ENCODE measurements at regions not wholly inside any gene's neighbourhood (a gene's known extent, or its start where the extent isn't known, plus 50 kb on each side); places are given as distances from the start of the nearest gene placed in this dataset.

DNA sequence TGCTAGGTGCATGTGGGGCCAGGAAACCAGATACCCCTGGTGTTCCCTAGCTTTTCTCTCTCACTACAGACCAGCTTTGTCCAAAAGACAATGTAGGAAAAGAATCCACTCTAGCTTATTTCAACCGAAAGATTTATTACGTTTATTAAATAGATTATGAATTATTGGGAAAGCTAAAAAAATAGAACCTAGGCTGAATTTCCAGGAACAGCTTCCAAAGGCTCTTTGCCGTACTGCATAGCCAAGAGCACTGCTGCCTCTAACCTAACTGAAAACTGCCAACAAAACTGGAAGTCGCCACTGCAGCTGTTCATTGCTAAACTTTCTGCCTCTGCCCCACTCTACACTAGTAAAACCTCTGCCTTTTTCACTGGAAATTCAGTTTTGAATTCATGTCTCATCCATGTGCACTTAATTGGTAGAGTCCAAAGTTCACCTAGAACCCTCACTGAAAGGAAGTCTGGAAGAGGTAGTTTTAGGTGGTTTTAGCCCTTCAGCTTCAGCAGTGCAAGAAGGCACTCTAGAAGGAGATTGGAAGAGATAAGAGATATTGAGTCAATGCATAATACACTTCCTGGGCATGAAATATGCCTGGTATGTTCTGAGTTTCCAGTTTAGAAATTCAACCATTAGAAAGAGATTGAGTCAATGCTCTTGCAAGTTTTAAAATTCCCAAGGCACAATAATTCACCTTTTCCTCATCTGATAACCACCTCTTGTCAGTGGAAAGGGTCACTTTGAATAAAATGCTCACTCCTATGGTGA, 927.9 kb downstream of the MAT2B start:
- Histone ChIP-seq H3K9me3 (ENCODE audit: control insufficient read depth, low read length) (no peaks in the 10 kb centered on the region), H3K4me1 (ENCODE audit: control insufficient read depth, insufficient read depth, low read length) (no peaks in the 10 kb centered on the region), H3K27ac (ENCODE audit: insufficient read depth, low read depth, low read length, poor library complexity, severe bottlenecking) (no peak overlapping the region), H3K36me3 (ENCODE audit: control insufficient read depth, insufficient read depth, low read length) (no peaks in the 10 kb centered on the region), H3K4me3 (ENCODE audit: insufficient read depth, low read depth, low read length) (no peak overlapping the region), H3K27me3 (ENCODE audit: control insufficient read depth, insufficient read depth, low read length, poor library complexity, severe bottlenecking) (no peaks in the 10 kb centered on the region)
- WGBS, 2 experiments: 96 to 98% methylated on average over 4 of the region's 4 CpGs

DNA sequence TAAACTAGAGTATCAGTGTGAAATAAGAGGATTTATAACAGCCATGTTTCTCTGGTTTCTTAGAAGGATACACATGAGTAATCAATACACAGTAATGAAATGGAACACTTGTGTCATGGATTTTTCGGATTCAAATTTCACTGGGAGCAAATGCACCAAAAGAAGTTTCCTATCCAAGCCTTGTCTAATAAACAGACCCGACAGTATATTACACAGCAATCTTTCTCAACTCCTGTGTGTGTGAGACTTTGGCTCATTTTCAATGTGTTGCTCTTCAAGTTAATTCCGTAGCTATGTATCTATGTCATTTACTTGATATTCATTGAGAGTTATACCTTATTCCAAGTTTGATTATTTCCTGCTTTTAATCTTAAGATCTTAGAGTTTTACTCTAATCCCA, 930.2 kb downstream of the MAT2B start:
- H3K36me3 ChIP-seq (ENCODE audit: control insufficient read depth, insufficient read depth, low read length): no peaks in the 10 kb centered on the region
- no peak overlapping the region for H3K4me3 ChIP-seq (ENCODE audit: insufficient read depth, low read depth, low read length)
- H3K9me3 ChIP-seq (ENCODE audit: control insufficient read depth, low read length): no peaks in the 10 kb centered on the region
- no peaks in the 10 kb centered on the region for H3K4me1 ChIP-seq (ENCODE audit: control insufficient read depth, insufficient read depth, low read length)
- WGBS, 2 experiments: 87 to 95% methylated on average over 2 to 3 of the region's 3 CpGs
- no peaks in the 10 kb centered on the region for H3K27me3 ChIP-seq (ENCODE audit: control insufficient read depth, insufficient read depth, low read length, poor library complexity, severe bottlenecking)
- no peak overlapping the region for H3K27ac ChIP-seq (ENCODE audit: insufficient read depth, low read depth, low read length, poor library complexity, severe bottlenecking)

- no peak overlapping the region for H3K27ac ChIP-seq (ENCODE audit: insufficient read depth, low read depth, low read length, poor library complexity, severe bottlenecking)
- H3K36me3 ChIP-seq (ENCODE audit: control insufficient read depth, insufficient read depth, low read length): no peaks in the 10 kb centered on the region
- WGBS, 2 experiments: 89 to 93% methylated on average over 1 of the region's 1 CpG
- no peaks in the 10 kb centered on the region for H3K9me3 ChIP-seq (ENCODE audit: control insufficient read depth, low read length)
- H3K27me3 ChIP-seq (ENCODE audit: control insufficient read depth, insufficient read depth, low read length, poor library complexity, severe bottlenecking): no peaks in the 10 kb centered on the region
- H3K4me3 ChIP-seq (ENCODE audit: insufficient read depth, low read depth, low read length): no peak overlapping the region
- no peaks in the 10 kb centered on the region for H3K4me1 ChIP-seq (ENCODE audit: control insufficient read depth, insufficient read depth, low read length)
Observed at GRCh38 chr5:164439799-164440198, 934.4 kb downstream of the MAT2B start.

- Histone ChIP-seq H3K36me3 (ENCODE audit: control insufficient read depth, insufficient read depth, low read length) (no peaks in the 10 kb centered on the region), H3K9me3 (ENCODE audit: control insufficient read depth, low read length) (no peaks in the 10 kb centered on the region)
- 90 to 98% methylated on average over 1 of the region's 1 CpG for WGBS, 2 experiments
Observed at GRCh38 chr5:164449460-164449859, 944.0 kb downstream of the MAT2B start.

GRCh38 chr5:164466033-164466432, 960.6 kb downstream of the MAT2B start:
- no peaks in the 10 kb centered on the region for H3K27me3 ChIP-seq (ENCODE audit: control insufficient read depth, insufficient read depth, low read length, poor library complexity, severe bottlenecking)

More at GRCh38 chr5:164449460-164449859, 944.0 kb downstream of the MAT2B start:
- no peak overlapping the region for H3K27ac ChIP-seq (ENCODE audit: insufficient read depth, low read depth, low read length, poor library complexity, severe bottlenecking)
- no peak overlapping the region for H3K4me3 ChIP-seq (ENCODE audit: insufficient read depth, low read depth, low read length)
- no peaks in the 10 kb centered on the region for H3K4me1 ChIP-seq (ENCODE audit: control insufficient read depth, insufficient read depth, low read length)
- H3K27me3 ChIP-seq (ENCODE audit: control insufficient read depth, insufficient read depth, low read length, poor library complexity, severe bottlenecking): no peaks in the 10 kb centered on the region

GRCh38 chr5:164470312-164470711, 964.9 kb downstream of the MAT2B start:
- WGBS, 2 experiments: 92 to 95% methylated on average over 1 of the region's 1 CpG
- no peaks in the 10 kb centered on the region for H3K27me3 ChIP-seq (ENCODE audit: control insufficient read depth, insufficient read depth, low read length, poor library complexity, severe bottlenecking)
- H3K9me3 ChIP-seq (ENCODE audit: control insufficient read depth, low read length): no peaks in the 10 kb centered on the region
- no peak overlapping the region for H3K27ac ChIP-seq (ENCODE audit: insufficient read depth, low read depth, low read length, poor library complexity, severe bottlenecking)
- no peaks in the 10 kb centered on the region for H3K4me1 ChIP-seq (ENCODE audit: control insufficient read depth, insufficient read depth, low read length)
- H3K36me3 ChIP-seq (ENCODE audit: control insufficient read depth, insufficient read depth, low read length): no peaks in the 10 kb centered on the region
- H3K4me3 ChIP-seq (ENCODE audit: insufficient read depth, low read depth, low read length): no peak overlapping the region

More at GRCh38 chr5:164466033-164466432, 960.6 kb downstream of the MAT2B start:
- Histone ChIP-seq H3K9me3 (ENCODE audit: control insufficient read depth, low read length) (no peaks in the 10 kb centered on the region), H3K4me3 (ENCODE audit: insufficient read depth, low read depth, low read length) (no peak overlapping the region), H3K4me1 (ENCODE audit: control insufficient read depth, insufficient read depth, low read length) (no peaks in the 10 kb centered on the region), H3K36me3 (ENCODE audit: control insufficient read depth, insufficient read depth, low read length) (no peaks in the 10 kb centered on the region), H3K27ac (ENCODE audit: insufficient read depth, low read depth, low read length, poor library complexity, severe bottlenecking) (no peak overlapping the region)

- Histone ChIP-seq H3K27ac (ENCODE audit: insufficient read depth, low read depth, low read length, poor library complexity, severe bottlenecking) (no peak overlapping the region), H3K4me3 (ENCODE audit: insufficient read depth, low read depth, low read length) (no peak overlapping the region), H3K9me3 (ENCODE audit: control insufficient read depth, low read length) (no peaks in the 10 kb centered on the region), H3K4me1 (ENCODE audit: control insufficient read depth, insufficient read depth, low read length) (no peaks in the 10 kb centered on the region), H3K27me3 (ENCODE audit: control insufficient read depth, insufficient read depth, low read length, poor library complexity, severe bottlenecking) (no peaks in the 10 kb centered on the region), H3K36me3 (ENCODE audit: control insufficient read depth, insufficient read depth, low read length) (no peaks in the 10 kb centered on the region)
- WGBS, 2 experiments: 63 to 80% methylated on average over 1 of the region's 1 CpG
Observed at GRCh38 chr5:164472165-164472564, 966.7 kb downstream of the MAT2B start.

DNA sequence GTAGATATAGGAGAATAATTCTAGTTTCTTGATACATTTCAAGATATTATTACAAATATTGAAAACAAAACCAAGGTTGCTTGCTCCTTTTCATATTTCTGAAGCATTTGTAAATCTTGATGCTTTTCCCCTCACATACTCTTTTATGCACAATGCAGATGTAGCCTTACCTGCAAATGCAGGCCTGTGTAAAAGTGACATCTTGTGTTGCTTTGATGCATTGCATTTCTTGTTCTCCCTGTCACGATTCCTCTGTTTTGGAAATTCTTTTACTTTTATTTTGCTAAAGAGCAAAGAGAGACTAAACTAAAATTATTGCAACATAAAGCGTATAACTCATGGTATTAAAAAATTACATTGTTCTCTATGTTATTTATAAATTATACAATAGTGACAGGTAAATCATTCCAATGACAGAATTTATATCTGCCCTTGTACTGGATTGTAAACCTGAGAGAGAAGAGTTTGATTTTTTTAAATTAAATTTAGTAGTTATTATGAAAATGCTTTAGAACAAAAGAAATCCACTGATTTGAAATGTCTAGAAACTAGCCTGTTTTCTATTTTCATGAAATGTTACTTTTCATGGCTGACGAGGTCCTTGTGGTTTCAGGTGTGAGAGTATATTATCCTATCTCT, 970.0 kb downstream of the MAT2B start:
- H3K4me3 ChIP-seq (ENCODE audit: insufficient read depth, low read depth, low read length): no peak overlapping the region
- WGBS, 2 experiments: 88% methylated on average over 2 of the region's 3 CpGs; no CpG with 5 or more reads in 1 of the 2 experiments
- no peaks in the 10 kb centered on the region for H3K36me3 ChIP-seq (ENCODE audit: control insufficient read depth, insufficient read depth, low read length)
- H3K4me1 ChIP-seq (ENCODE audit: control insufficient read depth, insufficient read depth, low read length): no peaks in the 10 kb centered on the region
- H3K9me3 ChIP-seq (ENCODE audit: control insufficient read depth, low read length): no peaks in the 10 kb centered on the region
- no peaks in the 10 kb centered on the region for H3K27me3 ChIP-seq (ENCODE audit: control insufficient read depth, insufficient read depth, low read length, poor library complexity, severe bottlenecking)
- no peak overlapping the region for H3K27ac ChIP-seq (ENCODE audit: insufficient read depth, low read depth, low read length, poor library complexity, severe bottlenecking)

- no peak overlapping the region for H3K4me3 ChIP-seq (ENCODE audit: insufficient read depth, low read depth, low read length)
- 96 to 99% methylated on average over 2 to 3 of the region's 3 CpGs for WGBS, 2 experiments
- no peak overlapping the region for H3K27ac ChIP-seq (ENCODE audit: insufficient read depth, low read depth, low read length, poor library complexity, severe bottlenecking)
Observed at GRCh38 chr5:164481270-164481669, 975.9 kb downstream of the MAT2B start.

GRCh38 chr5:164482351-164482750, 976.9 kb downstream of the MAT2B start:
- 91 to 94% methylated on average over 2 of the region's 2 CpGs for WGBS, 2 experiments
- Histone ChIP-seq H3K4me3 (ENCODE audit: insufficient read depth, low read depth, low read length) (no peak overlapping the region), H3K4me1 (ENCODE audit: control insufficient read depth, insufficient read depth, low read length) (no peaks in the 10 kb centered on the region), H3K27me3 (ENCODE audit: control insufficient read depth, insufficient read depth, low read length, poor library complexity, severe bottlenecking) (no peaks in the 10 kb centered on the region), H3K36me3 (ENCODE audit: control insufficient read depth, insufficient read depth, low read length) (no peaks in the 10 kb centered on the region), H3K27ac (ENCODE audit: insufficient read depth, low read depth, low read length, poor library complexity, severe bottlenecking) (no peak overlapping the region), H3K9me3 (ENCODE audit: control insufficient read depth, low read length) (no peaks in the 10 kb centered on the region)

More at GRCh38 chr5:164481270-164481669, 975.9 kb downstream of the MAT2B start:
- Histone ChIP-seq H3K27me3 (ENCODE audit: control insufficient read depth, insufficient read depth, low read length, poor library complexity, severe bottlenecking) (no peaks in the 10 kb centered on the region), H3K36me3 (ENCODE audit: control insufficient read depth, insufficient read depth, low read length) (no peaks in the 10 kb centered on the region), H3K4me1 (ENCODE audit: control insufficient read depth, insufficient read depth, low read length) (no peaks in the 10 kb centered on the region), H3K9me3 (ENCODE audit: control insufficient read depth, low read length) (no peaks in the 10 kb centered on the region)

All from ectodermal cell (in vitro differentiated cells).